ENCODE measurements at regions not wholly inside any gene's neighbourhood (a gene's known extent, or its start where the extent isn't known, plus 50 kb on each side); places are given as distances from the start of the nearest gene placed in this dataset.
A peak's percentile ranks its signal among the peaks of the same experiment; 100 is the strongest.

- H3K23ac ChIP-seq (ENCODE audit: low read length) = no peak overlapping the region
- DNase-seq = no peak
- no peak overlapping the region for H3K18ac ChIP-seq (ENCODE audit: low read length)
- no peaks in the 10 kb centered on the region for H3K36me3 ChIP-seq (ENCODE audit: control insufficient read depth in 1 of 2, insufficient read depth in 2 of 2, low read length in 2 of 2)
- no peak overlapping the region for H4K12ac ChIP-seq (ENCODE audit: low read depth, low read length)
- H3K9me3 ChIP-seq (ENCODE audit: insufficient read depth, low read depth, low read length) = no peaks in the 10 kb centered on the region
- H3K27me3 ChIP-seq (ENCODE audit: insufficient read depth, low read length) = no peaks in the 10 kb centered on the region
- H3K14ac ChIP-seq (ENCODE audit: low read length) = no peak overlapping the region
- H2AK5ac ChIP-seq (ENCODE audit: low read length) = no peak overlapping the region
- no peak overlapping the region for H2AFZ ChIP-seq (ENCODE audit: insufficient read depth, low read length, poor library complexity)
- no peak overlapping the region for H3K27ac ChIP-seq (ENCODE audit: low read depth, low read length)
- no peak overlapping the region for H3K4me2 ChIP-seq (ENCODE audit: low read length)
- no peak overlapping the region for H3K4ac ChIP-seq (ENCODE audit: low read depth, low read length)
- no peak overlapping the region for H4K91ac ChIP-seq (ENCODE audit: low read depth, low read length)
- H3K4me1 ChIP-seq (ENCODE audit: control insufficient read depth in 1 of 2, insufficient read depth in 2 of 2, low read length in 2 of 2) = peaks cover 4 to 6% of the 10 kb centered on the region in 2 experiments
- H3K9ac ChIP-seq (ENCODE audit: low read length) = no peak overlapping the region
- WGBS (ENCODE audit: extremely low coverage, insufficient coverage, insufficient read length) = no CpG with 5 or more reads among the region's 1 CpG
- H2BK5ac ChIP-seq (ENCODE audit: low read depth, low read length, poor library complexity) = no peak overlapping the region
- H3K79me2 ChIP-seq (ENCODE audit: control insufficient read depth, insufficient read depth, low read length, poor library complexity) = no peaks in the 10 kb centered on the region
- no peak overlapping the region for H2BK12ac ChIP-seq (ENCODE audit: low read length)
- no peak overlapping the region for H3K4me3 ChIP-seq (ENCODE audit: low read depth, low read length)
- H3K79me1 ChIP-seq (ENCODE audit: low read length) = no peaks in the 10 kb centered on the region
- no peak overlapping the region for H2BK120ac ChIP-seq (ENCODE audit: insufficient read depth, low read length, poor library complexity)
- H4K8ac ChIP-seq (ENCODE audit: low read depth, low read length) = no peak overlapping the region
These were observed 1179.7 kb downstream of the GATA3 start for GRCh38 chr10:9234191-9234590.

- Histone ChIP-seq H4K91ac (ENCODE audit: low read depth, low read length) (no peak overlapping the region), H3K4ac (ENCODE audit: low read depth, low read length) (no peak overlapping the region), H3K23ac (ENCODE audit: low read length) (no peak overlapping the region), H3K4me1 (ENCODE audit: control insufficient read depth in 1 of 2, insufficient read depth in 2 of 2, low read length in 2 of 2) (no peaks in the 10 kb centered on the region), H3K27ac (ENCODE audit: low read depth, low read length) (no peak overlapping the region), H3K36me3 (ENCODE audit: control insufficient read depth in 1 of 2, insufficient read depth in 2 of 2, low read length in 2 of 2) (no peaks in the 10 kb centered on the region), H2AFZ (ENCODE audit: insufficient read depth, low read length, poor library complexity) (no peak overlapping the region), H2BK120ac (ENCODE audit: insufficient read depth, low read length, poor library complexity) (no peak overlapping the region), H3K9ac (ENCODE audit: low read length) (no peak overlapping the region), H3K79me2 (ENCODE audit: control insufficient read depth, insufficient read depth, low read length, poor library complexity) (no peaks in the 10 kb centered on the region), H2BK12ac (ENCODE audit: low read length) (no peak overlapping the region), H3K4me3 (ENCODE audit: low read depth, low read length) (no peak overlapping the region), H4K12ac (ENCODE audit: low read depth, low read length) (no peak overlapping the region), H3K18ac (ENCODE audit: low read length) (no peak overlapping the region), H3K79me1 (ENCODE audit: low read length) (no peaks in the 10 kb centered on the region), H3K4me2 (ENCODE audit: low read length) (no peak overlapping the region), H3K9me3 (ENCODE audit: insufficient read depth, low read depth, low read length) (no peaks in the 10 kb centered on the region), H2AK5ac (ENCODE audit: low read length) (no peak overlapping the region), H2BK5ac (ENCODE audit: low read depth, low read length, poor library complexity) (no peak overlapping the region), H3K27me3 (ENCODE audit: insufficient read depth, low read length) (no peaks in the 10 kb centered on the region), H4K8ac (ENCODE audit: low read depth, low read length) (no peak overlapping the region), H3K14ac (ENCODE audit: low read length) (no peak overlapping the region)
- DNase-seq = no peak
- WGBS (ENCODE audit: extremely low coverage, insufficient coverage, insufficient read length) = no CpG with 5 or more reads among the region's 4 CpGs
These were observed 1183.6 kb downstream of the GATA3 start for GRCh38 chr10:9238041-9238440.

GRCh38 chr10:9239298-9239697, 1184.8 kb downstream of the GATA3 start:
- Histone ChIP-seq H3K27me3 (ENCODE audit: insufficient read depth, low read length) (no peaks in the 10 kb centered on the region), H3K23ac (ENCODE audit: low read length) (no peak overlapping the region), H2AK5ac (ENCODE audit: low read length) (no peak overlapping the region), H2AFZ (ENCODE audit: insufficient read depth, low read length, poor library complexity) (no peak overlapping the region), H2BK120ac (ENCODE audit: insufficient read depth, low read length, poor library complexity) (no peak overlapping the region), H3K14ac (ENCODE audit: low read length) (no peak overlapping the region), H3K18ac (ENCODE audit: low read length) (no peak overlapping the region), H3K4me2 (ENCODE audit: low read length) (no peak overlapping the region), H2BK12ac (ENCODE audit: low read length) (no peak overlapping the region), H3K79me2 (ENCODE audit: control insufficient read depth, insufficient read depth, low read length, poor library complexity) (no peaks in the 10 kb centered on the region), H3K4ac (ENCODE audit: low read depth, low read length) (no peak overlapping the region), H3K9ac (ENCODE audit: low read length) (no peak overlapping the region), H4K8ac (ENCODE audit: low read depth, low read length) (no peak overlapping the region), H3K9me3 (ENCODE audit: insufficient read depth, low read depth, low read length) (no peaks in the 10 kb centered on the region), H2BK5ac (ENCODE audit: low read depth, low read length, poor library complexity) (no peak overlapping the region), H3K4me3 (ENCODE audit: low read depth, low read length) (no peak overlapping the region), H3K4me1 (ENCODE audit: control insufficient read depth in 1 of 2, insufficient read depth in 2 of 2, low read length in 2 of 2) (peaks cover 6% of the 10 kb centered on the region in 2 experiments), H4K12ac (ENCODE audit: low read depth, low read length) (no peak overlapping the region), H4K91ac (ENCODE audit: low read depth, low read length) (no peak overlapping the region), H3K27ac (ENCODE audit: low read depth, low read length) (no peak overlapping the region), H3K36me3 (ENCODE audit: control insufficient read depth in 1 of 2, insufficient read depth in 2 of 2, low read length in 2 of 2) (no peaks in the 10 kb centered on the region), H3K79me1 (ENCODE audit: low read length) (no peaks in the 10 kb centered on the region)
- DNase-seq = no peak
- no CpG with 5 or more reads among the region's 8 CpGs for WGBS (ENCODE audit: extremely low coverage, insufficient coverage, insufficient read length)

- H2BK120ac ChIP-seq (ENCODE audit: insufficient read depth, low read length, poor library complexity) = no peak overlapping the region
- H2BK5ac ChIP-seq (ENCODE audit: low read depth, low read length, poor library complexity) = no peak overlapping the region
- no peak overlapping the region for H3K27ac ChIP-seq (ENCODE audit: low read depth, low read length)
- no CpG with 5 or more reads among the region's 6 CpGs for WGBS (ENCODE audit: extremely low coverage, insufficient coverage, insufficient read length)
- no peak overlapping the region for H3K23ac ChIP-seq (ENCODE audit: low read length)
- peaks cover 6% of the 10 kb centered on the region in 2 experiments for H3K4me1 ChIP-seq (ENCODE audit: control insufficient read depth in 1 of 2, insufficient read depth in 2 of 2, low read length in 2 of 2)
- no peak overlapping the region for H2BK12ac ChIP-seq (ENCODE audit: low read length)
- no peak overlapping the region for H4K91ac ChIP-seq (ENCODE audit: low read depth, low read length)
- no peak overlapping the region for H2AK5ac ChIP-seq (ENCODE audit: low read length)
- DNase-seq = peak; percentile 70 to 84
- no peak overlapping the region for H3K4me3 ChIP-seq (ENCODE audit: low read depth, low read length)
- no peak overlapping the region for H2AFZ ChIP-seq (ENCODE audit: insufficient read depth, low read length, poor library complexity)
- no peak overlapping the region for H4K12ac ChIP-seq (ENCODE audit: low read depth, low read length)
- H3K4ac ChIP-seq (ENCODE audit: low read depth, low read length) = no peak overlapping the region
- H3K27me3 ChIP-seq (ENCODE audit: insufficient read depth, low read length) = no peaks in the 10 kb centered on the region
- H3K9me3 ChIP-seq (ENCODE audit: insufficient read depth, low read depth, low read length) = no peaks in the 10 kb centered on the region
- H3K14ac ChIP-seq (ENCODE audit: low read length) = no peak overlapping the region
- no peak overlapping the region for H4K8ac ChIP-seq (ENCODE audit: low read depth, low read length)
- no peaks in the 10 kb centered on the region for H3K79me1 ChIP-seq (ENCODE audit: low read length)
- no peak overlapping the region for H3K9ac ChIP-seq (ENCODE audit: low read length)
- no peaks in the 10 kb centered on the region for H3K36me3 ChIP-seq (ENCODE audit: control insufficient read depth in 1 of 2, insufficient read depth in 2 of 2, low read length in 2 of 2)
- H3K79me2 ChIP-seq (ENCODE audit: control insufficient read depth, insufficient read depth, low read length, poor library complexity) = no peaks in the 10 kb centered on the region
- no peak overlapping the region for H3K4me2 ChIP-seq (ENCODE audit: low read length)
- no peak overlapping the region for H3K18ac ChIP-seq (ENCODE audit: low read length)
These were observed 1189.5 kb downstream of the GATA3 start for GRCh38 chr10:9243941-9244411.
